ENCODE measurements at regions not wholly inside any gene's neighbourhood (a gene's known extent, or its start where the extent isn't known, plus 50 kb on each side); places are given as distances from the start of the nearest gene placed in this dataset.

- no peak for DNase-seq (ENCODE audit: low read depth)
These were observed 57.7 kb downstream of the LRRC30 start for GRCh38 chr18:7288544-7288943.

DNA sequence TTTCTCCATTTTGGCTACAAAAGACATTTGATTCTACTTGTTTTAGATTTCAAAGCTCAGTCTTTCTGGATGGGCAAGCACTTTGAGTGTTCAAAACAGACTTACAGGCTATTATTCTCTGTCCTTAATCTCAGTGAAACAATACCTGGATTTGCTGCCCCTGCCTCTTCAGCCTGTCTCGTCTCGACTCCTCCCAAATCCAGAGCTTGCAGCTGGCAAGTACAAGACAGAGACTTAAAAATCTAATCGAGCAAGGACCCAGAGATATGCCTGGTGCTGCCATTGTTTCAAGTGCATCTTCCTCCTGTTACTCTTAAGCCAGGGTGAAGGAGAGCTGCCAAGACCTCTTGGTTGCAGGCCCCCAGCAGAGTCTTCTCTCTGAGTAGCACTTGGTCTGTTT lies 59.2 kb downstream of the LRRC30 start:
- DNase-seq (ENCODE audit: low read depth) = no peak

DNA sequence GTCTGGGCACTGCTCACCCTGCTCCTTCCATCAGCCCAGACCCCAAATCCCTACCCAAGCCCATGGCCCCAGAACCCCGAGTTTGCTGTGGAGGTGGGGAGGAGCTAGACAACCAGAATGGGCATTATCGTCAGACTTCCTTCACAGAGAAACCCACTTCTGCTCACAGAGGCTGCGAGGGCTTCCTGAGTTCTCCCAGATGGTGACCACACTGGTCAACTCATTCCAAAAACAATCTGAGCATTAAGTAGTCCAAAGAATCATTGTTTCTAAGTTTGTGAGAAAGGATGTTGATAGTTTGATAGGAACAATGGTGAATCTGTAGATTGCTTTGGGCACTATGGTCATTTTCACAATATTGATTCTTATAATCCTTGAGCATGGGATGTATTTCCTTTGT lies 60.2 kb downstream of the LRRC30 start:
- DNase-seq (ENCODE audit: low read depth) = no peak

DNA sequence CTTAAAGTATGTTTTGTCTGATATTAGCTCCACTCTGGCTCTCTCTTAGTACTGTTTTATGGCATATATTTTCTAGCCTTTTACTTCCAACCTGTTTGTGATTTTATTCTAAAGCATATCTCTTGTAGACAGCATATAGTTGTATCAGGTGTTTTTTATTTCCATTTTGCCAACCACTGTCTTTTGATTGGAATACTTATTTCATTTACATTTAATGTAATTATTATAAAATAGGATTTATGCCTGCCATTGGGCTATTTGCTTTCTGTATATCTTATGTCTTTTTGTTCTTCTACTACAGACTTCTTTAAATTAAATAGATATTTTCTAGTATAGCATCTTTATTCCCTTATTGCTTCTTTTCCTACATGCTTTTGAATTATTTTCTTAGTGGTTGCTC lies 67.3 kb downstream of the LRRC30 start:
- no peak for DNase-seq (ENCODE audit: low read depth)

- no peak for DNase-seq (ENCODE audit: low read depth)
These were observed 70.2 kb downstream of the LRRC30 start for GRCh38 chr18:7301094-7301493.

- DNase-seq (ENCODE audit: low read depth) = no peak
These were observed 72.6 kb downstream of the LRRC30 start for GRCh38 chr18:7303316-7304060.

DNA sequence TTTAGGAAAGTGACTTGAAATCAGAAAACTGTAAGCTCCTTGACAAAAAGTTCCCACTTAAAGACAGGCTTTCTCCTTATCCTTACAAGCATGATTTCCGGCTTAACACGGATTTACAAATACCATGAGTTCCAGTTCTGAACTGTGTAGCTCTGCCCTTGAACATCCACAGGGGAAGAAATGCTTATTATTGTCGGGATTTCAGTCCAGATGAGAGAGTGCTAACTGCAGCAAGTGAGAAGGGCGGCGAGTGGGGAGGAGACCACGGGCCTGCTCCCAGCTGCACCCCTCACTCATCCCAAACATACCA lies 73.1 kb downstream of the LRRC30 start:
- no peak for DNase-seq (ENCODE audit: low read depth)

DNA sequence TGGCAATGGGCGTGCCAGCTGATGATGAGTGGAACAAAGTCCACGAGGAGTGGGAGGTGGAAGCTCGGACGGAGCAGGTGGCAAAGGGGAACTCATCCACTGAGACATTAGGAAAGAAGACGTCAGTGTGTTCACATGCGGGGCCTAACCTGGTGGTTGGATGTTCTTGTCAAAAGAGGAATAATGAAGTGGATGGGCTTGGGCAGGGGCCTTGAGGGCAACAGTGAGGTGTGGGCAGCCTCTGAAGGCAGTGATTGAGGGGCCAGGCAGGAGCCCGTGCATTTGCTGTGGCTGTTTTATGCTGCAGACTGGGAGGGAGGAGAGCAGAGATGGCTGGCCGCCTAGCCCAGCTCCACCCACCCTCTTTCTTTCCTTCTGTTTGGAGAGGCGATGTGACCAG lies 74.5 kb downstream of the LRRC30 start:
- DNase-seq (ENCODE audit: low read depth) = no peak

DNA sequence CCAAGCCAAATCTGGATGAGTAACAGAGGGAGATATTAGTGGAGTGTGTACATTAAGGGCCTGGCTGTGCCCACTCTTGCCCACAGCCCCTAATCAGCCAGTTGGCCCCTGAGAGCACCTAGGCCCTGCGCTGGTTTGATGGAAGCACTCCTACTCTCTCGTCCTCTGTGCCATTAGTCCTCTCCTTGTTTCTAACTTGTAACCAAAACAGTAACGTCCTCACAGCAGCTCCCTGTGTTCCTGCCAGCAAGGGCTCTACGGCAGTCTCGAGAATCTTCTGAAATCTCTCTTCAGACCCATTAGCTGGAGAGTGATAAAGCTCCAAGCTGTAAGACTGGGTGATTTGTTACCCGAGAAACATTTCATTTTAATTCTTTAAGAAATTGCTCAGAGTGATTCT lies 76.1 kb downstream of the LRRC30 start:
- DNase-seq (ENCODE audit: low read depth) = no peak

GRCh38 chr18:7307526-7307925 lies 76.6 kb downstream of the LRRC30 start:
- no peak for DNase-seq (ENCODE audit: low read depth)

DNA sequence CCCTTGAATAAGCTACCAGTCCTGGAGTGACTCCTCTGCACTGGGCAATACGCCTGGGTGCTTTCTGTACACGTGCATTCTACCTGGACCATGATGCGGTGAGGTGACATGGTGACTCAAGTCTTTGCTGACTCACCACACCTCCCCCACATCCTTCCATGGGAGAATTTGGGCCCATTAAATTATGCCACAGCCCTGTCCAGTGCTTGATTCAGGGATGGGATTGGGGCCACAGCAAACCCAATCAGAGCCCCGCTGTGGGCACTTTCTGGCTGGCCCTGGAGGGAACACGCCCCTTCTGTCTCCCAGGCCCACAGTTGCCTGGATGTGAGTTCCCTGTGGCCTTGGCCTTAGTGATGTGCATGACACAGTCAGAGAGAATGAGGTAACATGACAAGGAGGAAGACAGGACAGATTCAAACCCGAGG lies 86.9 kb downstream of the LRRC30 start:
- no peak for DNase-seq (ENCODE audit: low read depth)

DNA sequence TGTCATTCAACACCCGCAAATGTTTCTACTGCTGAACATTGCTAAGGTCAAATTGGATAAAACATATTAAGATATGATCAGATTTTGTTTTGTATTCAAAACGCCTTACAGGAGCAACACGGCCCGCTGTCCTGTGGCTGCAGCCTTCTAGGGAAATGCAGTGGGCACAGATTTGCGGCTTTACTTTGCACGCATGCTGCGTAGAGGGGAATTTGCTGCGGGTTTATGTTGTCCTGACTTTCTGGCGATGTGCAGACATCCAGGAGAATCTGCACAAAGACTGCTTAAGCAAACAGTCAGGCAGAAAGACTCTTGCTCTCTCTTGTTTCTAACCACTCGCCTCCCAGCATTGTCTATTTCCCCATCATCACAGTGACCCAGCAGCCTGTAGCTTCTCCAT lies 88.3 kb downstream of the LRRC30 start:
- DNase-seq (ENCODE audit: low read depth) = no peak

DNA sequence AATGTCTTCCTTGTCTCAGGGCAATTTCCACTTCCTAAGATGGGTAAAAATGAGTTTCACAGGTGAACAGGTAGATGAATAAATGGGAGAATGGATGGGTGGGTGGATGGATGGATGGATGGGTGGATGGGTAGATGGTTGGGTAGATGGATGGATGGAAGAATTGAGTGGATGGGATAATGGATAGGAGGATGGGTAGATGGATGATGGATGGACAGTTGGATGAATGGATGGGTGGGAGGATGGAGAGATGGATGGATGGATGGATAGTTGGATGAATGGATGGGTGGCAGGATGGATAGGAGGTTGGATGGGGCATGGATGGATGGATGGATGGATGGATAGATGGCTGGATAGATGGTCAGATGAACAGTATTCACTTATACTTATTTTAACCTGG lies 90.9 kb downstream of the LRRC30 start:
- no peak for DNase-seq (ENCODE audit: low read depth)

DNA sequence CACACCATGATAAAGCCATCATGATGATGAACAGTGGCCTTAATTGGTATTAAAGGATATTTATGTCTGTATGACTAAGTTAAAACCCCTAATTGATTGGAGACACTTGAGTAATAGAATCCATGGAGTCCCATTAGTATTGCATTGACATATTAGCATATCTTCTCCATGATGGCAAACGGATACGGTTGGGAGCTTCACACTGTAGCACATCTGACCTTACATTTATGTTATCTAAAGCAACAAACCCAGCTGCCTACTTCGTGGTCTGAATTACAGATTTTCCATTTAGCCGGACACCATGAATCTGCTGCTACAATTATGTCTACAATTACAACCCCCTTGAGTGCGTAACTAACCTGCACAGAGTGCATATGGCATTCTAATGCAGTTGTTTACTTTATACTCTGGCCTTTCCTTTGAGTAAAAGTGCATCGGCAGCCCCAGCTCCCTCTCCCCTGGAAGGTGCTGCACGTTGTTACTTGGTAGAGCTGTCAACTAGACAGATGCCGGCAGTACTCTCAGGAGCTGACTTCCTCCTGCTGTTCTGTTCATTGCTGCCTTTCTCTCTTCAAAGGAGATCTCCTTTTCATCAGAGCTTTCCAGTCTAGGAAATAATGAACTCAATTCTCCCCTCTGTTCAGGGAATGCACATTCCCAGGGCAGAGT lies 92.1 kb downstream of the LRRC30 start:
- no peak for DNase-seq (ENCODE audit: low read depth)

DNA sequence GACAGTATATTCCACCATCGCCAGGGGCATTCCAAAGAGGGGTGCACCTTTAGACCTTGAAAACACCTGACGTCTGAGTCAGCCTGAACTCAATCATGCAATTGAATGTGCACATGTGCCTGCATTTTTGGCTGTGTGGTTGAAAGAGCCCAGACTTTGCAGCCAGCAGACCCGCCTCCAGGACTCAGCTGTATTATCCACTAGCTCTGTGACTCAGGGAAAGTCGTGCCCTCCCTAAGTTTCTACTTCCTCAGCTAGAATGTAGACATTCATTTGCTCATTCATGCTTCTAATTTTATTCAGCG lies 94.2 kb downstream of the LRRC30 start:
- DNase-seq (ENCODE audit: low read depth) = no peak

DNA sequence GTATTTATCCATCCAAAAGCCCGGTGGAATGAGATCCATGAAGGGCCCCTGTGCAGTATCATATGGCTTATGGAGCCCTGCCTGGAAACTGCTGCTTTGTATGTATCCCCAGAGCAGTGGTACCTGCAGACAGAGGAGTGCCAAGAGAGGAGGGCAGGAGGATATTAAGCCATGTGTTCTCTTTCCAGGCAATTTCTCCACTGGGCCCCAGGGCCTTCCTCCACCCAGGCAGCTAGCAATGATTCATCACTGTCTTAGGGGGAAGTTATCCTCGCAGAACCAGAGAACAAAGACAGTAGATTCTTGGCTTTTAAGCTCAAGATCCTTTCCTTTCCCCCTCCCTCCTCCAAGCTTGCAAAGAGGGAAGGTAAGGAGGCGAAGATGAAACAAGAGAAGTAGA lies 98.1 kb downstream of the LRRC30 start:
- no peak for DNase-seq (ENCODE audit: low read depth)

GRCh38 chr18:7332452-7332851 lies 101.6 kb downstream of the LRRC30 start:
- DNase-seq (ENCODE audit: low read depth) = no peak

DNA sequence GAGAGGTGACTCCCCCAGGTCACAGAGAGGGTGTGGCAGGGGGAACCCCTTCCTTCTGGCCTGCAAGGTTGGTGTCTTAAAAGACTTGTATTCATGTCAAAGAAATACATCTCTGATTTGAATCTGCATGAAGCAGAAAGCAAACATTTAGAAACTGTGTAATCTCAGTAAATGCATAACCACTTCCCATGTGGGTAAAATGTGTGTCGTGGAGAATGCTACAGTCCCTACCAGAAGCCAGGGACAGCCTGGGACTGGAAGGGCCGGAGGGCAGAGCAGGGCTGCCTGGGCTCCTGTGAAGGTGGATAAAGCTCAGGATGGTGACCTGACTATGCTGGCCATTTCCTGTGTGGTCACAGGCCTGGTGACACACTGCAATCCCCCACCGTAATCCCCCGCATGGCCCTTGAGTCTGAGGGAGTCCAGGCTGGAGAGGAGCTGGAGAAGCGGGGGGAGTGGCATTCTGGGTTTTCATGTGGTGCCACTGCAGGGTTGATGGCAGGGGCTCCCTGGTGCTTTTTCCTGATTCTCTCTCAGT lies 102.2 kb downstream of the LRRC30 start:
- DNase-seq (ENCODE audit: low read depth) = no peak

- no peak for DNase-seq (ENCODE audit: low read depth)
These were observed 104.2 kb downstream of the LRRC30 start for GRCh38 chr18:7334973-7335568.

GRCh38 chr18:7336623-7337022 lies 105.7 kb downstream of the LRRC30 start:
- no peak for DNase-seq (ENCODE audit: low read depth)

DNA sequence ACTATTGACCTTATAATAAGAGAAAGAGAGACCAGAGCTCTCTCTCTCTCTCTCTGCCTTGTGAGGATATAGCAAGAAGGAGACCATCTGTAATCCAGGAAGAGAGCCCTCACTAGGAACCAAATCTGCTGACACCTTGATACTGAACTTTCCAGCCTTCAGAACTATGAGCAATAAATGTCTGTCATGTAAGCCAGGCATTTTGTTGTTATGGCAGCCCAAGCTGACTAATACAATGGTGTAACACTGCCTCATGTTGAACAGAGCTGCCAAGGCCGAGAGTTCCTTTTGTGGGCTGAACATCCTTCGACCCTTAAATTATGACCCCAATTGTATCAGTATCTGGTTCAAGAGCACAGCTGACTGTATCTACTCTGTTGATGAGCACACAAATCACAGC lies 108.0 kb downstream of the LRRC30 start:
- DNase-seq (ENCODE audit: low read depth) = no peak

DNA sequence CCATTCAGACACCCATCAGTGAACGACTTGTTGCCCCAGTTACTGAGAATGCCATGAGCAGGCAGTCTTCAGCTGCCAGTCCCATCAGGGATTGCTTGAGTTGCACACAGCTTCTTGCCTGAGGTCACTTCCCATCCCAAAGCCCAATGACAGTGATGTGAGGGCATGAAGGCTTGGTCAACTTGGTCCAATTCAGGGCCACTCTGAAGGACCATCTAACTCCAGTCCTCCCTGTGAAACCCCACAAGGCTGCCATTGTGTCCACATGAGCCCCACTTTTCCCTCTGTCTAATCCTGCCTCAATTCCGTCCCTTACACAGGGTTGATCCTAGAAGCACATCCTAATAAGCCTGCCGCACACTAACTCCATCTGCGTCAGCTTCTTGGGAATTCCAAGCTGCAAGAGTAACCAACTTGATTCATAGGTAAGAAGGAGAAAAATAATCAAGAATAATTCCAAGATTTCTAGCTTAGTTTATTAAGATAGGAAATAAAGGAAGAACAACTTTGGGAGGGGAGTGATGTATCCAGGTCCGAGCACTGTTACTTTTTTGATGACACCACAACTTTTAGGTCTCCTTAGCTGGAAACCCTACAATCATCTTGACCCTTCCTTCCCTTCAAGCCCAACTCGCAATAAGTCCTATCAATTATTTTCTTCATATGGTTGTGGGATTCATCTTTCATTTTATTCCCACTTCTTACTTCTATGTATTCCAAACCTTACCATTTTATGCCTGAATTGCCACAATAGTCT lies 110.9 kb downstream of the LRRC30 start:
- no peak for DNase-seq (ENCODE audit: low read depth)
